ENCODE measurements at regions not wholly inside any gene's neighbourhood (a gene's known extent, or its start where the extent isn't known, plus 50 kb on each side); places are given as distances from the start of the nearest gene placed in this dataset.

DNA sequence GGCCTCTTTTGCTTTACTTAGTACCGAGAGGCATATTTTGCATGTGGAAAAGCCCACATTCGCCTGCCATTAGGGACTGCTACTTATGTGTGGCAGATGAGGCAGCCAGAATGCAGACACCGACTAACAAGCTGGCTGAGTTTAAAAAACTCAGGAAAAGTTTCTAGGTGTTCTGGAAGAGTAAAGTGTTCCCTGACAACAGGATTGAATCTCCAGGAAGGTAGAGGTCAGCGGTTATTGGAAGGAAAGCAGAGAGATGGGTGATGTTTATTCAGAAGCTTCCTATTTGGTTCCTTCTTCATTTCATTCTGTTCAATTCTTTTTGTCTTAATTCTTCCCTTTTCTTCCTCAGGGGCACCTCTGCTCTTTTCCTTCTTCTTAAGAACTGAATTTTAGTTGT is 206.9 kb upstream of the SNX7 start:
- no peaks in the 10 kb centered on the region for H3K36me3 ChIP-seq (replicated peaks in 1 of 2; ENCODE audit: control insufficient read depth in 1 of 2, insufficient read depth in 2 of 2, low read length in 1 of 2)
- H2AFZ ChIP-seq (ENCODE audit: low read depth), result no peak overlapping the region
- no peaks in the 10 kb centered on the region for H3F3A ChIP-seq (replicated peaks; ENCODE audit: insufficient read depth)
- H3K27me3 ChIP-seq (ENCODE audit: insufficient read depth), result no peaks in the 10 kb centered on the region
- H3K4me1 ChIP-seq (ENCODE audit: control insufficient read depth in 1 of 2, insufficient read depth in 2 of 2, low read depth in 1 of 2, low read length in 1 of 2), result peaks cover 8 to 16% of the 10 kb centered on the region in 2 experiments; a peak in 3 of 4 replicates
- no peak overlapping the region for H3K9ac ChIP-seq
- no peaks in the 10 kb centered on the region for H3K9me3 ChIP-seq
- no peak for TF ChIP-seq FOXJ3 (CRISPR knock-in tag; IDR thresholded peaks at IDR 0.05)
- no peak for TF ChIP-seq RAD21 (IDR thresholded peaks at IDR 0.05; ENCODE audit: low read length)
- no peak for TF ChIP-seq JUND (IDR thresholded peaks at IDR 0.05)
- TF ChIP-seq, protein P1, sequence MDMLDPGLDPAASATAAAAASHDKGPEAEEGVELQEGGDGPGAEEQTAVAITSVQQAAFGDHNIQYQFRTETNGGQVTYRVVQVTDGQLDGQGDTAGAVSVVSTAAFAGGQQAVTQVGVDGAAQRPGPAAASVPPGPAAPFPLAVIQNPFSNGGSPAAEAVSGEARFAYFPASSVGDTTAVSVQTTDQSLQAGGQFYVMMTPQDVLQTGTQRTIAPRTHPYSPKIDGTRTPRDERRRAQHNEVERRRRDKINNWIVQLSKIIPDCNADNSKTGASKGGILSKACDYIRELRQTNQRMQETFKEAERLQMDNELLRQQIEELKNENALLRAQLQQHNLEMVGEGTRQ (IDR thresholded peaks at IDR 0.05; ENCODE audit: borderline replicate concordance, low read depth, low read length), result no peak
- TF ChIP-seq RXRA (IDR thresholded peaks at IDR 0.05; ENCODE audit: borderline replicate concordance, low read depth), result no peak
- TF ChIP-seq EP300 (IDR thresholded peaks at IDR 0.05; ENCODE audit: borderline replicate concordance in 1 of 2, low read depth in 1 of 2, low read length in 1 of 2), result no peak
- TF ChIP-seq, protein P2, sequence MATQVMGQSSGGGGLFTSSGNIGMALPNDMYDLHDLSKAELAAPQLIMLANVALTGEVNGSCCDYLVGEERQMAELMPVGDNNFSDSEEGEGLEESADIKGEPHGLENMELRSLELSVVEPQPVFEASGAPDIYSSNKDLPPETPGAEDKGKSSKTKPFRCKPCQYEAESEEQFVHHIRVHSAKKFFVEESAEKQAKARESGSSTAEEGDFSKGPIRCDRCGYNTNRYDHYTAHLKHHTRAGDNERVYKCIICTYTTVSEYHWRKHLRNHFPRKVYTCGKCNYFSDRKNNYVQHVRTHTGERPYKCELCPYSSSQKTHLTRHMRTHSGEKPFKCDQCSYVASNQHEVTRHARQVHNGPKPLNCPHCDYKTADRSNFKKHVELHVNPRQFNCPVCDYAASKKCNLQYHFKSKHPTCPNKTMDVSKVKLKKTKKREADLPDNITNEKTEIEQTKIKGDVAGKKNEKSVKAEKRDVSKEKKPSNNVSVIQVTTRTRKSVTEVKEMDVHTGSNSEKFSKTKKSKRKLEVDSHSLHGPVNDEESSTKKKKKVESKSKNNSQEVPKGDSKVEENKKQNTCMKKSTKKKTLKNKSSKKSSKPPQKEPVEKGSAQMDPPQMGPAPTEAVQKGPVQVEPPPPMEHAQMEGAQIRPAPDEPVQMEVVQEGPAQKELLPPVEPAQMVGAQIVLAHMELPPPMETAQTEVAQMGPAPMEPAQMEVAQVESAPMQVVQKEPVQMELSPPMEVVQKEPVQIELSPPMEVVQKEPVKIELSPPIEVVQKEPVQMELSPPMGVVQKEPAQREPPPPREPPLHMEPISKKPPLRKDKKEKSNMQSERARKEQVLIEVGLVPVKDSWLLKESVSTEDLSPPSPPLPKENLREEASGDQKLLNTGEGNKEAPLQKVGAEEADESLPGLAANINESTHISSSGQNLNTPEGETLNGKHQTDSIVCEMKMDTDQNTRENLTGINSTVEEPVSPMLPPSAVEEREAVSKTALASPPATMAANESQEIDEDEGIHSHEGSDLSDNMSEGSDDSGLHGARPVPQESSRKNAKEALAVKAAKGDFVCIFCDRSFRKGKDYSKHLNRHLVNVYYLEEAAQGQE (IDR thresholded peaks at IDR 0.05; ENCODE audit: low read depth, low read length), result no peak
- TF ChIP-seq GABPA (IDR thresholded peaks at IDR 0.05; ENCODE audit: low read depth), result no peak
- no peak for TF ChIP-seq TEAD4 (IDR thresholded peaks at IDR 0.05; ENCODE audit: borderline replicate concordance, insufficient read depth)
- TF ChIP-seq, protein P3, sequence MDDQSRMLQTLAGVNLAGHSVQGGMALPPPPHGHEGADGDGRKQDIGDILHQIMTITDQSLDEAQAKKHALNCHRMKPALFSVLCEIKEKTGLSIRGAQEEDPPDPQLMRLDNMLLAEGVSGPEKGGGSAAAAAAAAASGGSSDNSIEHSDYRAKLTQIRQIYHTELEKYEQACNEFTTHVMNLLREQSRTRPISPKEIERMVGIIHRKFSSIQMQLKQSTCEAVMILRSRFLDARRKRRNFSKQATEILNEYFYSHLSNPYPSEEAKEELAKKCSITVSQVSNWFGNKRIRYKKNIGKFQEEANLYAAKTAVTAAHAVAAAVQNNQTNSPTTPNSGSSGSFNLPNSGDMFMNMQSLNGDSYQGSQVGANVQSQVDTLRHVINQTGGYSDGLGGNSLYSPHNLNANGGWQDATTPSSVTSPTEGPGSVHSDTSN (IDR thresholded peaks at IDR 0.05), result no peak
- TF ChIP-seq NFIC (IDR thresholded peaks at IDR 0.05; ENCODE audit: borderline replicate concordance), result no peak
- TF ChIP-seq SIN3A (IDR thresholded peaks at IDR 0.05; ENCODE audit: borderline replicate concordance, low read depth, low read length), result no peak
- no peak for TF ChIP-seq FOXM1 (IDR thresholded peaks at IDR 0.05; ENCODE audit: low read depth)
- TF ChIP-seq ELF1 (IDR thresholded peaks at IDR 0.05), result no peak
- TF ChIP-seq RCOR1 (IDR thresholded peaks at IDR 0.05; ENCODE audit: low read length), result no peak
- TF ChIP-seq YY1 (IDR thresholded peaks at IDR 0.05; ENCODE audit: low read depth), result no peak
- TF ChIP-seq, protein P4, sequence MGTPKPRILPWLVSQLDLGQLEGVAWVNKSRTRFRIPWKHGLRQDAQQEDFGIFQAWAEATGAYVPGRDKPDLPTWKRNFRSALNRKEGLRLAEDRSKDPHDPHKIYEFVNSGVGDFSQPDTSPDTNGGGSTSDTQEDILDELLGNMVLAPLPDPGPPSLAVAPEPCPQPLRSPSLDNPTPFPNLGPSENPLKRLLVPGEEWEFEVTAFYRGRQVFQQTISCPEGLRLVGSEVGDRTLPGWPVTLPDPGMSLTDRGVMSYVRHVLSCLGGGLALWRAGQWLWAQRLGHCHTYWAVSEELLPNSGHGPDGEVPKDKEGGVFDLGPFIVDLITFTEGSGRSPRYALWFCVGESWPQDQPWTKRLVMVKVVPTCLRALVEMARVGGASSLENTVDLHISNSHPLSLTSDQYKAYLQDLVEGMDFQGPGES (IDR thresholded peaks at IDR 0.05; ENCODE audit: low read depth, low read length), result no peak
- TF ChIP-seq CHD2 (IDR thresholded peaks at IDR 0.05; ENCODE audit: low read length, partially characterized antibody), result no peak
- H3K27ac ChIP-seq (ENCODE audit: low read depth in 2 of 2, low read length in 1 of 2), result no peak overlapping the region; a peak in 1 of 4 replicates
- ChIA-PET POLR2A (no interaction called here), CTCF (interaction anchor here (1.4 kb wide), 1 partner anchor 400 kb away, joined by 3 read pairs; no protein-coding TSS in a partner anchor)
- H4K20me1 ChIP-seq (ENCODE audit: insufficient read depth), result no peaks in the 10 kb centered on the region
- no peak overlapping the region for H3K4me3 ChIP-seq (ENCODE audit: low read depth in 2 of 2, low read length in 1 of 2)
- H3K9me2 ChIP-seq, result no peaks in the 10 kb centered on the region
- 95% methylated on average over 4 of the region's 4 CpGs for WGBS (ENCODE audit: low lambda C conversion rate)
- no peaks in the 10 kb centered on the region for H3K79me2 ChIP-seq (ENCODE audit: insufficient read depth)
- no peak for DNase-seq
- no peak overlapping the region for H3K4me2 ChIP-seq
